IgD-negative memory B cell (primary cell): ENCODE measurements at regions not wholly inside any gene's neighbourhood (a gene's known extent, or its start where the extent isn't known, plus 50 kb on each side); places are given as distances from the start of the nearest gene placed in this dataset.
"Not testable (repeated sequence)": the region's sequence is repeated elsewhere in the genome, so short reads cannot be mapped to it uniquely, and the experiment has no call there.

Experiments used
- H3K27ac Mint-ChIP-seq, 3 donors: one replicate each; pipeline ENCODE4 v1.8.0; 2020 to 2022; ENCODE audit warnings: mild to moderate bottlenecking in 3 of 3, mixed read lengths in 3 of 3, moderate library complexity in 1 of 3
- H3K27me3 Mint-ChIP-seq: one replicate; pipeline ENCODE4 v1.8.0; 2021; ENCODE audit warnings: mixed read lengths
- H3K36me3 Mint-ChIP-seq: one replicate; pipeline ENCODE4 v1.8.0; 2020; ENCODE audit warnings: mild to moderate bottlenecking, mixed read lengths
- H3K4me1 Mint-ChIP-seq, 3 donors: one replicate each; pipeline ENCODE4 v1.8.0; 2020 to 2022; ENCODE audit warnings: mixed read lengths in 3 of 3, mild to moderate bottlenecking in 1 of 3
- H3K4me3 Mint-ChIP-seq, 4 donors: one replicate each; pipeline ENCODE4 v1.8.0; 2020 to 2022; ENCODE audit warnings: mild to moderate bottlenecking in 4 of 4, mixed read lengths in 4 of 4, moderate library complexity in 3 of 4
- H3K9me3 Mint-ChIP-seq, 3 donors: one replicate each; pipeline ENCODE4 v1.8.0; 2020 to 2021; ENCODE audit warnings: mixed read lengths in 3 of 3, mild to moderate bottlenecking in 1 of 3

DNA sequence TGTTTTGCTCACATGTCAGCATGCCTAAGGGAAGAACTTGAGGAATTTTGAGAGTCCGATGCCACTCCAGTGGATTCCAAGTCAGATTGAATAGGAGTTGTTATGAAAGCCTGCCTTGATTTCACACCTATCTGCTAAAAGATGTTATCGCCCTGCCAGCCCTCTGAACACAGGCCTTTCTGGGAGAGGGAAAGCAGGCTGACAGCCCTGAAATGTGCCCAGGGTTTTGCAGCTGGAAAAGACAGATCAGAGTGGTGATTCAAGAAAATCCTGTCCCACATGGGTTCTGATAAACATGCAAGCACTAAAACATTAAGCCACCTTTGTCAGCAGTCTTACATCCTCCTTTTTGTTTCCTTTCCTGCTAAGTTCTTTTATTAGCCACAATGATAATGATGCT lies 1752.9 kb upstream of the CELF4 start:
- Mint-ChIP-seq H3K36me3 (no peaks in the 10 kb centered on the region), H3K9me3 (peaks cover 0 to 8% (median 2%) of the 10 kb centered on the region in 3 donors), H3K4me3 (no peak overlapping the region), H3K27ac (no peak overlapping the region), H3K27me3 (no peaks in the 10 kb centered on the region), H3K4me1 (no peaks in the 10 kb centered on the region)

DNA sequence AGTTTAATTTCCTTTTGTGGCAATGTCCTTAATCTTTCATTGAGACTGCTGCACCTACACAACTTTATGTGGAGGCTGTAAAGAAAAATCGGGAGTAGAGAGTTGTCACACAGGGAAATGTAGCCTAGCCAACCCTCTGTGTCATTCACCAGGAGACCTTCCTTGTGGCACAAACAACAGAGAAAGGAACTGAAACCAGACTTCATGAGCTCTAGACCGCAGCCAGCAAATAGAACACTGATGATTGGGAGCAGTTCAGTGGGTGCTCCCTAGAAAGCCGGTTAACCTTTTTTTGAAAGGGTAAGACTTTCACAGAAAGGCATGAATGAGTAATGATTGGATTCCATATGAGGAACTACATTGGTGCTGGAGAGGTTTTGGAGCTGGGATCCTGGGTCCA lies 1752.4 kb upstream of the CELF4 start:
- no peak overlapping the region for H3K27ac Mint-ChIP-seq
- H3K4me1 Mint-ChIP-seq, result no peaks in the 10 kb centered on the region
- H3K36me3 Mint-ChIP-seq, result no peaks in the 10 kb centered on the region
- peaks cover 0 to 11% (median 2%) of the 10 kb centered on the region in 3 donors for H3K9me3 Mint-ChIP-seq
- no peaks in the 10 kb centered on the region for H3K27me3 Mint-ChIP-seq
- H3K4me3 Mint-ChIP-seq, result no peak overlapping the region

DNA sequence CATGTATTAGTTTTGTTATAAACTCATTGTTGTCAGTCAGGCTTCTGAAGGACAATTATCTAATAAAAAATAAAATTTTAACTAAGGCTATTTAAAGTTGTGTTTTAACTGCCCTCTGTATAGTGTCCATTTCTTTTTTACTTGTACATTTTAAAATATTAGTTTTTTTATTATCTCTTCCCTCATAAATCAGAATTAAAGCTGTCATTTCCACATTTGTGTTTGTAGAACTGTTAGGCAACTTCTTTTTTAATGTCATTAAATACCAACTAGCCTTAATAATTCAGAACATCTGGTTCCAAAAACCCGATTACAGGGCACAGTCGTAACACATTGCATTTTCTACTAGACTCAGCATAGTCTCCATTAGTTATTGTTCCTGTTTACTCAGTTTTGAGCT lies 1749.0 kb upstream of the CELF4 start:
- H3K4me3 Mint-ChIP-seq, result no peak overlapping the region
- peaks cover 2 to 26% (median 3%) of the 10 kb centered on the region in 3 donors for H3K9me3 Mint-ChIP-seq
- H3K4me1 Mint-ChIP-seq, result peaks cover 0 to 2% (median 0%) of the 10 kb centered on the region in 3 donors

DNA sequence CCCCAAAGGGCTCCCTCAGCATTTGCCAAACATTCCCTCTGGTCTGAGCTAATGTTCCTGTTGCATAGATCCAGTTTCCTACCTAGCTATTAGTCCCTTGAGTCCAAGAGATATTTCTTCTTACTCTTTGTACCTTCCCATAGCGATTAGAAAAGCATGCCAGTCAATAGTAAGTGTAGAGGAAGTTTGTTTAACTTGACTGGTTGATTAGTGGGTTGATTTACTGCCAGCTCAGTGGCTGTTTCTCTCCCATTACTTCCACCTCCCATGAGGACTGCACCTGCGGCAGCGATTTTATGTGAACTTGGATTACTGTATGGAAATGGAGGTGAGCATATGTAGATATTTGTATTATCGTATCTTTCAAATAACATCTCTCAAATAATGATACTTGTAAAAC lies 1748.4 kb upstream of the CELF4 start:
- Mint-ChIP-seq H3K4me1 (peaks cover 0 to 2% (median 0%) of the 10 kb centered on the region in 3 donors), H3K27ac (no peak overlapping the region), H3K9me3 (peaks cover 2 to 26% (median 3%) of the 10 kb centered on the region in 3 donors), H3K36me3 (no peaks in the 10 kb centered on the region), H3K4me3 (no peak overlapping the region), H3K27me3 (no peaks in the 10 kb centered on the region)

More for the DNA sequence above, 1749.0 kb upstream of the CELF4 start:
- Mint-ChIP-seq H3K27ac (no peak overlapping the region), H3K36me3 (no peaks in the 10 kb centered on the region), H3K27me3 (no peaks in the 10 kb centered on the region)

DNA sequence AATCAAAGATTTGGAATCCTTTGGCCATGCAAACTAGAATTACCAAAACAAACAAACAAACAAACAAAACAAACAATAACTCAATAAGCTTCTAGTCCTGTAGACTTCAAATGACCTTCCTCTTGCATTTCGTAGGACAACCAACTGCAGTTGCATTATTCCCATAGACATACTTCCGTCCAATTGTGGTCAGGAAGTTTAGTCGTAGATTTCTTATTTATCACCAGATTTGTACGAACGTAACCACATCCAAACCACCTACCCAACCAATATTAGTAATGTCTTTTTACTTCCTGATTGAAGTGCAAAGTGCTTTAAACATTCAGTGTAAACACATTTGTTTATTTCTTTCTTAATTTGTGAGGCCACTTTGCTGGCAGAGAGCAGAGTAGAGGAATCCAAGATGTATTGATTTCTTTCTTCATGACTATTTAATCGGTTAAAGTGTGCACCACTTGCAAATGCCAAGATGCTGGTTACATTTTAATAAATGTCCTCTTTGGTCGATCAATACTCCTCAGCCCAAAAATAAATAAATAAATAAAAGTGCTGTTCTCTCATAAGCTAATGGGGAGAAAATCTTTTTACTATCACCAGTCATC lies 1745.6 kb upstream of the CELF4 start:
- Mint-ChIP-seq H3K4me1 (peaks cover 0 to 2% (median 0%) of the 10 kb centered on the region in 3 donors), H3K27me3 (no peaks in the 10 kb centered on the region), H3K27ac (no peak overlapping the region), H3K36me3 (no peaks in the 10 kb centered on the region), H3K4me3 (no peak overlapping the region), H3K9me3 (peaks cover 2 to 19% (median 3%) of the 10 kb centered on the region in 3 donors)

DNA sequence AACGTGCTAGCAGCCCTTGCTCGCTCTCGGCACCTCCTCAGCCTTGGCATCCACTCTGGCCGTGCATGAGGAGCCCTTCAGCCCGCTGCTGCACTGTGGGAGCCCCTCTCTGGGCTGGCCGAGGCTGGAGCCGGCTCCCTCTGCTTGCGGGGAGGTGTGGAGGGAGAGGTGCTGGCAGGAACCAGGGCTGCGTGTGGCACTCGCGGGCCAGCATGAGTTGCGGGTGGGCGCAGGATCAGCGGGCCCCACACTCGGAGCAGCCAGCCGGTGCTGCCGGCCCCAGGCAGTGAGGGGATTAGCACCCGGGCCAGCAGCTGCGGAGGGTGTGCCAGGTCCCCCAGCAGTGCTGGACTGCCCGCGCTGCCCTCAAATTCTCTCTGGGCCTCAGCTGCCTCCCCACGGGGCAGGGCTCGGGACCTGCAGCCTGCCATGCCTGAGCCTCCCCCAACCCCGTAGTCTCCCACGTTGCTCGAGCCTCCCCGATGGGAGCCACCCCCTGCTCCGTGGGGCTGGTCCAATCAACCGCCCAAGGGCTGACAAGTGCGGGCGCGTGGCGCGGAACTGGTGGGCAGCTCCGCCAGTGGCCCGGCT lies 1743.4 kb upstream of the CELF4 start:
- not testable (repeated sequence) for H3K27ac Mint-ChIP-seq, H3K4me3 Mint-ChIP-seq, H3K27me3 Mint-ChIP-seq, H3K4me1 Mint-ChIP-seq, H3K36me3 Mint-ChIP-seq
- peaks cover 2 to 19% (median 3%) of the 10 kb centered on the region in 3 donors for H3K9me3 Mint-ChIP-seq

DNA sequence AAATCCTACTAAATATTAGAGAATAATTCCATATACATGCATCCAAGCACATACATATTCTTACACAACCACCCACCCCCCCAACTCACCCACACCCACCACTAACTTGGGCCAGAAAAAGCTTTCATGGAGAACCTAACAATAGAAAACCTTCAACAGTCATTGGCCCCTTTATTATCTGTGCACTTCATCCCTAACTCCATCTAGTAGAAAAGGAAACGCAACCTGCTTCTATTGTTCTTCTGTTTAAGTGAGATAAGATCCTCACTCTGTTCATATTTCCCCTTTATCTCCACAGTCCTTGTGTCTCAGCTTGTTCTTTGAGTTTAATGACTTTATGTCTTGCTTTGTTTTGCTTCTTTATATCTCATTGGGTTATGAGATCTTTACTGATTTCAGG lies 1740.2 kb upstream of the CELF4 start:
- H3K27me3 Mint-ChIP-seq, result no peaks in the 10 kb centered on the region
- peaks cover 2 to 7% (median 4%) of the 10 kb centered on the region in 3 donors for H3K9me3 Mint-ChIP-seq
- peaks cover 0 to 2% (median 0%) of the 10 kb centered on the region in 3 donors for H3K4me1 Mint-ChIP-seq
- H3K4me3 Mint-ChIP-seq, result no peak overlapping the region
- no peaks in the 10 kb centered on the region for H3K36me3 Mint-ChIP-seq
- H3K27ac Mint-ChIP-seq, result no peak overlapping the region

DNA sequence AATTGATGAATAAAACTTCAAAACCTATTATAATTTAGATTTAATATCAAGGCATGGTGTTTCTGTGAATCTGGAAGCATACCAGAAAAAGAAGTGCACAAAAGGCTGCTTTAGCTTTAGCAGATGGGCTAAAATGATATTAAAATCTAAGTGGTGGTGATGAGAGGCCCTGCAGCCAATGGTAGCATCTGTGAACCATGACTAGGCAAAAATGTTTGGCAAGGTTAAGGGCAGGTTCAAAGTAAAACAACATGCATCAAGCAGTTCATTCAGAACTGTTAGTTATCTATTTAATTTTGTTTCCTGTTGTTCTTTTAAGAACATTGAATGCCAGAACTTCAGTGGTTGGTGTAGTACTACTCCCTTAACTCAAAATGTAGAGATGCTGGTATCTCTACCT lies 1736.9 kb upstream of the CELF4 start:
- Mint-ChIP-seq H3K4me3 (no peak overlapping the region), H3K27me3 (no peaks in the 10 kb centered on the region), H3K9me3 (peaks cover 0 to 2% (median under 1%) of the 10 kb centered on the region in 3 donors), H3K27ac (no peak overlapping the region), H3K4me1 (no peaks in the 10 kb centered on the region), H3K36me3 (peaks cover 2% of the 10 kb centered on the region)

DNA sequence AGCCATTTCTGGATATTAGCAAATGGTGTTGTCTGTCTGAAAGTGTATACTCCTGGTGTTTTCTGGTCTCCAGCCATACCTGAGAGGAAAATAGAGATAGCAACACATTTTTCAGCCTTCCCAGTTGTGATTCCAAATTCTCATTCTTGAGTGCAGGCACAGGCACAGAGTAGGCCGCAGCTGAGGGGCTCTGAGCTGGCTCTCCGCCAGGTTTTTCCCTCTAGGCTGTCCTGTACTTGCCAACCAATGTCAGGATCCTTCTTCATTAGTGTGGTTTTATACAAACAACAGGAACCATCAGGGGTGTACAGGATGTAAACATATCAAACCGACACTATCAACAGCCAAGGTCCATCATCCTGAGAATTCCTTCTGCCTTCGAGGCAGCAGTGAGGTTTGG lies 1733.6 kb upstream of the CELF4 start:
- Mint-ChIP-seq H3K27ac (no peak overlapping the region), H3K9me3 (peaks cover 2 to 11% (median 3%) of the 10 kb centered on the region in 3 donors), H3K36me3 (peaks cover 2% of the 10 kb centered on the region), H3K27me3 (no peaks in the 10 kb centered on the region), H3K4me1 (no peaks in the 10 kb centered on the region), H3K4me3 (peak overlapping the region in 1 of 4 donors; percentile 47)

DNA sequence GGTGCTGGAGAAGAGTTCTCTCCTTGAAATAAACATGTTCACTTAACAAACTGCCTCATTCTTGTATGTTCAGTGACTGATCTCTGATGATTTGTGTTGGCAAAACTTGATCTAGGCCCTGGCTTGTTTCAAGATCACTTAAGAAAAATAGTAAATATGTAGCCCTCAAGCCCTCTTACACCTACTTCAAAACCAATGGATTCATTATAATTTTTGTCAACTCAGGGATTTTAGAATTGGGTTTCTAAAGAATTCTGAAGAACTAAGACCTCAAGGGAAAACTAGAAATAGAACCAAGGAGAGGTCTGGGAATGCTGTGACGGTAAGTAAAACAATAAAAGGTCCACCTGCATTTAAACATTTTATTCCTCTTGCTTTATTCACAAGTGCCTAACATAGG lies 1731.6 kb upstream of the CELF4 start:
- H3K4me3 Mint-ChIP-seq, result no peak overlapping the region
- no peaks in the 10 kb centered on the region for H3K4me1 Mint-ChIP-seq
- peaks cover 2 to 13% (median 3%) of the 10 kb centered on the region in 3 donors for H3K9me3 Mint-ChIP-seq
- H3K27me3 Mint-ChIP-seq, result no peaks in the 10 kb centered on the region
- no peak overlapping the region for H3K27ac Mint-ChIP-seq
- peaks cover 2% of the 10 kb centered on the region for H3K36me3 Mint-ChIP-seq

DNA sequence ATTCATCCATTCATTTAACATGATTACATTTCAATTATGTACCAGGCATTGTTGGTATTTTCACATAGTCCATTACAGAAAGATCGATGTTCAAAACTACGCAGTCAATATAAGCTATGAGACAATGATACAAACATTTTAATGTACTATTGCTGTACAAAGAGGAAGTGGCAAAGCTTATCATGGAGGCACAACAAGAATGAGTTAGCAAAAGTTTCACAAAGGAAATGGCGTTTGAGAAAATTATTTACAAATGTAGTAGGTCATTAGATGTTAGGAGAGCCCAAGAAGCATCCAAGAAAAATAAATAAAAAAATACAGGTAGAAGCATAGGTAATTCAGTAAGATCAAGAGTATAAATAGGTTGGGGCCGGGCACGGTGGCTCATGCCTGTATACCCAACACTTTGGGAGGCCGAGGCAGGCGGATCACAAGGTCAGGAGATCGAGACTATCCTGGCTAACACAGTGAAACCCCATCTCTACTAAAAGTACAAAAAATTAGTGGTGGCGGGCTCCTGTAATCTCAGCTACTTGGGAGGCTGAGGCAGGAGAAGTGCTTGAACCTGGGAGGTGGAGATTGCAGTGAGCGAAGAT lies 1730.8 kb upstream of the CELF4 start:
- Mint-ChIP-seq H3K9me3 (peaks cover 2 to 13% (median 3%) of the 10 kb centered on the region in 3 donors), H3K4me1 (no peaks in the 10 kb centered on the region), H3K36me3 (peaks cover 2% of the 10 kb centered on the region), H3K27ac (no peak overlapping the region), H3K27me3 (no peaks in the 10 kb centered on the region), H3K4me3 (no peak overlapping the region)

DNA sequence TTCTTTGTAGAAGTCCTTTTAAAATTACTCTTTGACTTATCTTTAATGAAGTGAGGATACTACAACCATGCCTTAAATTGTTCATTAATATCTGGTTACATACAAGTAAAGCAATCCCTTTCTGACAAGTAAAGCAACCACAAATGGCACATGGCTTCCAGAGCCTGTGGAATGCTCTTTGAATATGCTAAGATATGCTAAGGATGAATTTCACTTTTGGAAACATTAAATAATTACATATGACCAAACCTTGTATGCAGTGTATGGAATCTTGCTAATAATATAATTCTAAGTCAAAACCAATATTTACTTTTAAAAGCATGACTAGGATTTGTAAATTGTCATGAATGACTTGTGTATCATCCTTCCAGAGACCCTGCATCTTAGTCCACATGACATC lies 1711.2 kb upstream of the CELF4 start:
- Mint-ChIP-seq H3K27ac (no peak overlapping the region), H3K27me3 (no peaks in the 10 kb centered on the region), H3K36me3 (no peaks in the 10 kb centered on the region), H3K4me1 (no peaks in the 10 kb centered on the region), H3K9me3 (peaks cover 5 to 24% (median 6%) of the 10 kb centered on the region in 3 donors), H3K4me3 (no peak overlapping the region)

DNA sequence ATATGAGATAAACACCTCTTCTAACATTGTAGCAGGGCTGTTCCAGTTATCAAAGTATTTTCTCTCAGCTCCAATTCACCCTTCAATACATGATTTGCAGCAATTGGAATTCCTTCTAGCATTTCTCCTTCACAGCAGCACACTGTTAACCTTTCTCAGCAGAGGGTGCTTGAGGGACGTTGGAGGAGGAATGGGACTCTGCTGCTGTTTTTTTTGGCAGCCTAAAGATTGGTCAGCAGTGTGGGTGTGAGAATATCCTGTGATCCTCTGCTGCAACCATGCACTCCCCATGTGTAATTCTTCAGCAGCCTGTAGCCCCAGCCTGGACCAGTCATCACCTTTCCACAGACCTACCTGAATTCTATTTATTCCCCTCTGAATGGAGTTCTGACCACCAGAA lies 1708.9 kb upstream of the CELF4 start:
- H3K4me1 Mint-ChIP-seq, result no peaks in the 10 kb centered on the region
- H3K27ac Mint-ChIP-seq, result no peak overlapping the region
- no peaks in the 10 kb centered on the region for H3K36me3 Mint-ChIP-seq
- H3K4me3 Mint-ChIP-seq, result no peak overlapping the region
- H3K27me3 Mint-ChIP-seq, result no peaks in the 10 kb centered on the region
- peaks cover 5 to 13% (median 6%) of the 10 kb centered on the region in 3 donors for H3K9me3 Mint-ChIP-seq

DNA sequence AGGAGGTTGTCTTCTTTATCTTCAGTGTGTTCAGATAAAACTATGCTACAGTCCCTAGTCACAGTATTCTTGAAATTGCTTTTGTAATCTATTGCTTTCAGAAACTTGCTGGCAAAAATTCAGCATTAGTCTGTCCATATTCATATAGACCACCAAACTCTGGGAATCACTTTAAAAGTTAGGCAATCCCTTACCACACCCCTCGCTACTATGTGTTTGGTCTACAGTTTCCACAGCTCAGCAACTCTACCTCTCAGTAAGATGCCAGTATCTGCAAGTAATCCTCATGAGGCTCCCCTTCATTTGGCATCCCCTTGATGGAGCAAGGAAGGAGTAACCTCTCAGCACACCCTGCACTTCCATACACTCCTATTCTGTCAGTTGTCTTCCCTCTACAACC lies 1706.6 kb upstream of the CELF4 start:
- Mint-ChIP-seq H3K27ac (no peak overlapping the region), H3K4me3 (no peak overlapping the region), H3K9me3 (peaks cover 2 to 17% (median 5%) of the 10 kb centered on the region in 3 donors), H3K36me3 (no peaks in the 10 kb centered on the region), H3K4me1 (no peaks in the 10 kb centered on the region), H3K27me3 (no peaks in the 10 kb centered on the region)

DNA sequence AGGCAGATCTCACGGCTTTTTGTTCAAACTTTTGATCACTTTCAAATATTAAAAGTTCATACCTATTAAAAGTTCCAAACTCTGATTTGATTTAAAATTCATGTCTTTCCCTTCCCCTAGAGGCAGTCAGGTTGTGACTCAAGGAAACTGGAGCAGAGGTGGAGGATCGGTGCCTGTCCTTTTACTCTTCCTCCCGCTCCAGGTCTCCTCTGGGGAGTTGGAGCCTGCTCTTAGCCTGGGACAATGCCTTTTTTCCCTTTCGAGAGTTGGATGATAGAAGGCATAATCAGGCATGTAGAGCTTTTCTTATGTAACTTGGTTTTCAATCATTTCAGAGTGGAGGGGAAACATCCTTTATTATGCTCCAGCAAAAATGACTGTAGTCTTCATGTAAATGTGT lies 1706.1 kb upstream of the CELF4 start:
- no peaks in the 10 kb centered on the region for H3K36me3 Mint-ChIP-seq
- H3K27ac Mint-ChIP-seq, result no peak overlapping the region
- no peaks in the 10 kb centered on the region for H3K27me3 Mint-ChIP-seq
- no peak overlapping the region for H3K4me3 Mint-ChIP-seq
- no peaks in the 10 kb centered on the region for H3K4me1 Mint-ChIP-seq
- peaks cover 2 to 17% (median 5%) of the 10 kb centered on the region in 3 donors for H3K9me3 Mint-ChIP-seq

DNA sequence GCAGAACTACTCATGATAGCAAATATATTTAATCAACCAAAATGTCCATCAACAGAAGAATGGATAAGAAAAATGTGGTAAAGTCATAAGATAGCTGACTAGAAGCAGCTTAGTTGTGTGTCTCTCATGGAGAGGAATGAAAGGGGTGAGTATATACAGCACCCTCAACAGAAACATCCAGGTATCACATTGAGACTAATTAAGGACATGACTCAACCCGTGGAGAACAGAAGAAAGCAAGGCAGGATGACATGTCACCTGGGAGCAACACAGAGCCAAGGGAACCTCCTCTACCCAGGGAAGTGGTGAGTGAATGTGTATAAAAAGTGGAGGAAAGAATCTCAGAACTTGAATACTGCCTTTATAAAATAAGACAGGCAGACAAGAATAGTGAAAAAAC lies 1695.0 kb upstream of the CELF4 start:
- no peak overlapping the region for H3K4me3 Mint-ChIP-seq
- H3K36me3 Mint-ChIP-seq, result no peaks in the 10 kb centered on the region
- H3K27ac Mint-ChIP-seq, result no peak overlapping the region
- H3K9me3 Mint-ChIP-seq, result peaks cover 5 to 14% (median 5%) of the 10 kb centered on the region in 3 donors
- no peaks in the 10 kb centered on the region for H3K27me3 Mint-ChIP-seq
- no peaks in the 10 kb centered on the region for H3K4me1 Mint-ChIP-seq
